ENCODE measurements at regions not wholly inside any gene's neighbourhood (a gene's known extent, or its start where the extent isn't known, plus 50 kb on each side); places are given as distances from the start of the nearest gene placed in this dataset.

DNA sequence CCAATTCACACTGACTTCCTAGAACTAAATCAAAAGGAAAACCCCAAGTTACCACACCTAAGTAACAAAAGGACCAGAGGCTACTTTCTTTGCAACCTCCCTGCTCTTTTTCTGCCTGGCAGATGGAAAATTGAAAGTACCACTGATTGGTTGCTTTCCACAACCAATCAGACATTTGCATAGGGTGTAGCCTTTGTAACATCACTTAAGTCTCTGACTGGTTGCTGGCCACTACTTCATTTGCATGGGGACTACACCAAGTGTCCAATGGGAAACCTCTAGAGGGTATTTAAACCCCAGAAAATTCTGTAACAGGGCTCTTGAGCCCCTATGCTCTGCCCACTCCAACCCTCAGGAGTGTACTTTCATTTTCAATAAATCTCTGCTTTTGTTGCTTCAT is 365.0 kb downstream of the LTN1 start:
- no peak overlapping the region for H3K4me2 ChIP-seq (ENCODE audit: low read length, poor library complexity, severe bottlenecking)
- H2BK12ac ChIP-seq (ENCODE audit: low read length in 2 of 2): no peak overlapping the region
- no peak overlapping the region for H2BK15ac ChIP-seq (ENCODE audit: low read depth, poor library complexity, severe bottlenecking)
- no peak for DNase-seq
- H3K79me1 ChIP-seq (replicated peaks; ENCODE audit: low read length, poor library complexity, severe bottlenecking): no peaks in the 10 kb centered on the region
- H3K4me1 ChIP-seq (ENCODE audit: control insufficient read depth, insufficient read depth, low read depth, low read length): no peaks in the 10 kb centered on the region
- H2BK5ac ChIP-seq (ENCODE audit: low read depth, low read length, poor library complexity, severe bottlenecking): no peak overlapping the region
- H3K18ac ChIP-seq (ENCODE audit: low read depth in 1 of 2, low read length in 2 of 2): no peak overlapping the region
- H3K36me3 ChIP-seq (ENCODE audit: control insufficient read depth in 1 of 2, insufficient read depth in 2 of 2, low read depth in 1 of 2, low read length in 2 of 2): no peaks in the 10 kb centered on the region
- H3K4me3 ChIP-seq (ENCODE audit: insufficient read depth in 1 of 2, low read depth in 1 of 2, low read length in 2 of 2): peak overlapping the region in 1 of 2 experiments; percentile 32
- peak overlapping the region; percentile 18 for H3K9ac ChIP-seq (ENCODE audit: low read length)
- no peaks in the 10 kb centered on the region for H3K9me3 ChIP-seq (ENCODE audit: control insufficient read depth, low read length)
- no peak overlapping the region for H2AK5ac ChIP-seq (ENCODE audit: low read length, severe bottlenecking)
- no peaks in the 10 kb centered on the region for H3K27me3 ChIP-seq (ENCODE audit: control insufficient read depth in 1 of 2, insufficient read depth in 1 of 2, low read length in 2 of 2)
- no peak overlapping the region for H3K23ac ChIP-seq (ENCODE audit: low read length in 2 of 2)
- no peak overlapping the region for H2AFZ ChIP-seq (ENCODE audit: low read depth, low read length)
- no peak overlapping the region for H2BK120ac ChIP-seq (ENCODE audit: low read depth, low read length)
- no peak overlapping the region for H3K4ac ChIP-seq (ENCODE audit: low read depth in 1 of 2, low read length in 2 of 2)
- no peak overlapping the region for H4K91ac ChIP-seq (ENCODE audit: low read length)
- H3K14ac ChIP-seq (ENCODE audit: low read length in 2 of 2): no peak overlapping the region
- no peak overlapping the region for H4K8ac ChIP-seq (ENCODE audit: low read length)
- no peak overlapping the region for H3K27ac ChIP-seq (ENCODE audit: low read length, poor library complexity, severe bottlenecking)

DNA sequence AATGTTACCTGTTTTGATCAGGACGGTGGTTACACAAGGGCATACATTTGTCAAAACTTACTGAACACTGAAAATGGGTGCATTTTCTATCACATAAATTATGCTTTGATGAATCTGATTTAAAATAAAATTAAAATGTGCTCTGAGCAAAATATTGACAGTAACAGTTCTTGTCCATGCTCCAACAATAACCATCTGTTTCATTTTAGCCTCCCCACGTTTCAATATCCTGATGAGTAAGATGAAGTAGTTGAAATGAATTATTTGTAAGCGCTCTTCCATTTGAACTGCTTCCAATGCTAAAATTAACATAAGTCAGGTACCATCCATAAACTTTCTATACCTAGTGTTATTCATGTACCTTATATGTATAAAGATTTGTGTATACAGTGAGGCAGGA is 365.4 kb downstream of the LTN1 start:
- no peak overlapping the region for H3K18ac ChIP-seq (ENCODE audit: low read depth in 1 of 2, low read length in 2 of 2)
- H4K91ac ChIP-seq (ENCODE audit: low read length): no peak overlapping the region
- no peak overlapping the region for H4K8ac ChIP-seq (ENCODE audit: low read length)
- no peak overlapping the region for H2AK5ac ChIP-seq (ENCODE audit: low read length, severe bottlenecking)
- H3K9ac ChIP-seq (ENCODE audit: low read length): peak overlapping the region; percentile 18
- H3K27ac ChIP-seq (ENCODE audit: low read length, poor library complexity, severe bottlenecking): no peak overlapping the region
- DNase-seq: no peak
- no peak overlapping the region for H3K14ac ChIP-seq (ENCODE audit: low read length in 2 of 2)
- H2BK120ac ChIP-seq (ENCODE audit: low read depth, low read length): no peak overlapping the region
- H2AFZ ChIP-seq (ENCODE audit: low read depth, low read length): no peak overlapping the region
- H2BK5ac ChIP-seq (ENCODE audit: low read depth, low read length, poor library complexity, severe bottlenecking): no peak overlapping the region
- WGBS: 100% methylated on average over 1 of the region's 3 CpGs
- H3K36me3 ChIP-seq (ENCODE audit: control insufficient read depth in 1 of 2, insufficient read depth in 2 of 2, low read depth in 1 of 2, low read length in 2 of 2): no peaks in the 10 kb centered on the region
- no peak overlapping the region for H3K4ac ChIP-seq (ENCODE audit: low read depth in 1 of 2, low read length in 2 of 2)
- H3K9me3 ChIP-seq (ENCODE audit: control insufficient read depth, low read length): no peaks in the 10 kb centered on the region
- H3K23ac ChIP-seq (ENCODE audit: low read length in 2 of 2): no peak overlapping the region
- H2BK15ac ChIP-seq (ENCODE audit: low read depth, poor library complexity, severe bottlenecking): no peak overlapping the region
- H3K4me1 ChIP-seq (ENCODE audit: control insufficient read depth, insufficient read depth, low read depth, low read length): no peaks in the 10 kb centered on the region
- H3K4me2 ChIP-seq (ENCODE audit: low read length, poor library complexity, severe bottlenecking): no peak overlapping the region
- H3K27me3 ChIP-seq (ENCODE audit: control insufficient read depth in 1 of 2, insufficient read depth in 1 of 2, low read length in 2 of 2): no peaks in the 10 kb centered on the region
- H3K79me1 ChIP-seq (replicated peaks; ENCODE audit: low read length, poor library complexity, severe bottlenecking): no peaks in the 10 kb centered on the region
- peak overlapping the region in 1 of 2 experiments; percentile 32 for H3K4me3 ChIP-seq (ENCODE audit: insufficient read depth in 1 of 2, low read depth in 1 of 2, low read length in 2 of 2)
- H2BK12ac ChIP-seq (ENCODE audit: low read length in 2 of 2): no peak overlapping the region

DNA sequence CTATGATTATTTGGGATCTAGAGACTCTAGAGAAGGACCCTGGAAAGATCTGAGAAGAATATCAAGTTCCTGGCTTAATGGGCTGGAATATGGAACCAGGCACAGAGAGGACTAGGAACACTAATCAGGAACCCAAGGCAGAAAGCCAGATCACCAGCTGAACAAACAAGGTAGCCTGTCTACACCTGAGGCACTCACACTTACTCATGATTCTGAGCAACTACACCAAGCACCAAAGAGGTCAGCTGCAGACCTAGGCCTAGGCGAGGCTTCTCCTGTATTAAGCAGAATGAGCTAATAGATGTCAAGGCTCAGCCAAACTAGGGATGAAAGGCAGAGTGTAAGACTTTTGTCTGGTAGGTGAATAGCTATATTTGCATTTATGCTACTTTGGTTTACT is 368.1 kb downstream of the LTN1 start:
- H3K36me3 ChIP-seq (ENCODE audit: control insufficient read depth in 1 of 2, insufficient read depth in 2 of 2, low read depth in 1 of 2, low read length in 2 of 2): no peaks in the 10 kb centered on the region
- H4K8ac ChIP-seq (ENCODE audit: low read length): no peak overlapping the region
- H2AK5ac ChIP-seq (ENCODE audit: low read length, severe bottlenecking): no peak overlapping the region
- no peak overlapping the region for H3K4me2 ChIP-seq (ENCODE audit: low read length, poor library complexity, severe bottlenecking)
- H3K4me1 ChIP-seq (ENCODE audit: control insufficient read depth, insufficient read depth, low read depth, low read length): no peaks in the 10 kb centered on the region
- 83% methylated on average over 1 of the region's 1 CpG for WGBS
- no peak for DNase-seq
- no peak overlapping the region for H3K27ac ChIP-seq (ENCODE audit: low read length, poor library complexity, severe bottlenecking)
- H3K18ac ChIP-seq (ENCODE audit: low read depth in 1 of 2, low read length in 2 of 2): no peak overlapping the region
- H2BK5ac ChIP-seq (ENCODE audit: low read depth, low read length, poor library complexity, severe bottlenecking): no peak overlapping the region
- H4K91ac ChIP-seq (ENCODE audit: low read length): no peak overlapping the region
- H3K27me3 ChIP-seq (ENCODE audit: control insufficient read depth in 1 of 2, insufficient read depth in 1 of 2, low read length in 2 of 2): no peaks in the 10 kb centered on the region
- no peak overlapping the region for H3K4me3 ChIP-seq (ENCODE audit: insufficient read depth in 1 of 2, low read depth in 1 of 2, low read length in 2 of 2)
- H3K79me1 ChIP-seq (replicated peaks; ENCODE audit: low read length, poor library complexity, severe bottlenecking): no peaks in the 10 kb centered on the region
- H3K14ac ChIP-seq (ENCODE audit: low read length in 2 of 2): no peak overlapping the region
- no peaks in the 10 kb centered on the region for H3K9me3 ChIP-seq (ENCODE audit: control insufficient read depth, low read length)
- H2BK120ac ChIP-seq (ENCODE audit: low read depth, low read length): no peak overlapping the region
- H3K23ac ChIP-seq (ENCODE audit: low read length in 2 of 2): no peak overlapping the region
- no peak overlapping the region for H3K9ac ChIP-seq (ENCODE audit: low read length)
- H2AFZ ChIP-seq (ENCODE audit: low read depth, low read length): no peak overlapping the region
- no peak overlapping the region for H2BK12ac ChIP-seq (ENCODE audit: low read length in 2 of 2)
- H2BK15ac ChIP-seq (ENCODE audit: low read depth, poor library complexity, severe bottlenecking): no peak overlapping the region
- no peak overlapping the region for H3K4ac ChIP-seq (ENCODE audit: low read depth in 1 of 2, low read length in 2 of 2)

DNA sequence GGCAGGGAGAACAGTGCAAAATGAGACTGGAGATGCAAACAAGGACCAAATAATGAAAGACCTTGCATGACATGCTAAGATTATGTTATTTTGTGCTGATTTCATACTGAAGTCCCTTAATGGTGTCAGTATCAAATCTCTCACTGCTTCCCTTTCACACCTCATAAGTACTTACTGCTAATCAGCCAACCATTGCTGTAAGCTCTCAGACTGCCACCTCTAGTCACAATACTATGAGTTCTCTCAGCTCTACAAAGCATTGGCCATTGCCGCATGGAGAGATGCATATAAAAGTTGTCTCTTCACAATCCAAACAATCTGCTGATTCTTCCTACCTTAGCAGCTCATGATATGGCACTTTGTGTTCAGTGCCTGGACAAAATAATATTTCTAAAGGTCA is 375.4 kb downstream of the LTN1 start:
- Histone ChIP-seq H2AK5ac (ENCODE audit: low read length, severe bottlenecking) (no peak overlapping the region), H3K18ac (ENCODE audit: low read depth in 1 of 2, low read length in 2 of 2) (no peak overlapping the region), H4K91ac (ENCODE audit: low read length) (no peak overlapping the region), H3K4me3 (ENCODE audit: insufficient read depth in 1 of 2, low read depth in 1 of 2, low read length in 2 of 2) (no peak overlapping the region), H3K79me1 (replicated peaks; ENCODE audit: low read length, poor library complexity, severe bottlenecking) (no peaks in the 10 kb centered on the region), H3K27me3 (ENCODE audit: control insufficient read depth in 1 of 2, insufficient read depth in 1 of 2, low read length in 2 of 2) (no peaks in the 10 kb centered on the region), H3K4ac (ENCODE audit: low read depth in 1 of 2, low read length in 2 of 2) (no peak overlapping the region), H3K36me3 (ENCODE audit: control insufficient read depth in 1 of 2, insufficient read depth in 2 of 2, low read depth in 1 of 2, low read length in 2 of 2) (no peaks in the 10 kb centered on the region), H2BK12ac (ENCODE audit: low read length in 2 of 2) (no peak overlapping the region), H3K23ac (ENCODE audit: low read length in 2 of 2) (no peak overlapping the region), H2BK15ac (ENCODE audit: low read depth, poor library complexity, severe bottlenecking) (no peak overlapping the region), H3K9me3 (ENCODE audit: control insufficient read depth, low read length) (no peaks in the 10 kb centered on the region), H3K27ac (ENCODE audit: low read length, poor library complexity, severe bottlenecking) (no peak overlapping the region), H4K8ac (ENCODE audit: low read length) (no peak overlapping the region), H2BK120ac (ENCODE audit: low read depth, low read length) (no peak overlapping the region), H2BK5ac (ENCODE audit: low read depth, low read length, poor library complexity, severe bottlenecking) (no peak overlapping the region), H3K14ac (ENCODE audit: low read length in 2 of 2) (no peak overlapping the region), H3K4me1 (ENCODE audit: control insufficient read depth, insufficient read depth, low read depth, low read length) (no peaks in the 10 kb centered on the region), H3K9ac (ENCODE audit: low read length) (no peak overlapping the region), H3K4me2 (ENCODE audit: low read length, poor library complexity, severe bottlenecking) (no peak overlapping the region), H2AFZ (ENCODE audit: low read depth, low read length) (no peak overlapping the region)
- no CpG with 5 or more reads among the region's 1 CpG for WGBS
- DNase-seq: no peak
